CD8-positive, alpha-beta memory T cell (primary cell): ENCODE measurements at regions not wholly inside any gene's neighbourhood (a gene's known extent, or its start where the extent isn't known, plus 50 kb on each side); places are given as distances from the start of the nearest gene placed in this dataset.

ENCODE experiments used
- CTCF ChIA-PET: fragments of 350-600 bp; sonication (Branson Sonifier 250); formaldehyde crosslinking; loops from one replicate; lab custom pipeline; 2021; ENCODE audit warnings: antibody characterized with exemption; lab: Charles Lee
- POLR2A ChIA-PET: fragments of 350-600 bp; sonication (Branson Sonifier 250); formaldehyde crosslinking; loops from one replicate; lab custom pipeline; 2021; ENCODE audit warnings: antibody characterized with exemption; lab: Charles Lee
- DNase-seq, 5 donors: peaks; one replicate each; pipeline versions ENCODE4 v3.0.0 to v3.0.0-alpha.2; 2020 to 2022; ENCODE audit warnings: mixed read lengths in 1 of 5
- H3K27ac ChIP-seq: one replicate; pipeline ENCODE4 v1.7.0; 2013; ENCODE audit warnings: low read depth, mild to moderate bottlenecking, low read length, moderate library complexity
- H3K27me3 ChIP-seq: 2 replicates; pipeline ENCODE4 v1.7.0; 2013; ENCODE audit warnings: low read length, mild to moderate bottlenecking; ENCODE audit not compliant: insufficient read depth, poor library complexity, severe bottlenecking
- H3K36me3 ChIP-seq: 2 replicates; pipeline ENCODE4 v1.7.0; 2013; ENCODE audit warnings: mild to moderate bottlenecking, low read length, moderate library complexity; ENCODE audit not compliant: insufficient read depth
- H3K4me1 ChIP-seq: 2 replicates; pipeline ENCODE4 v1.7.0; 2013; ENCODE audit warnings: mild to moderate bottlenecking, low read length, moderate library complexity; ENCODE audit not compliant: insufficient read depth
- H3K4me3 ChIP-seq: 2 replicates; pipeline ENCODE4 v1.7.0; 2013; ENCODE audit warnings: mild to moderate bottlenecking, low read length
- H3K9me3 ChIP-seq: 2 replicates; pipeline ENCODE4 v1.7.0; 2013; ENCODE audit warnings: mild to moderate bottlenecking, low read length
- H3K27ac Mint-ChIP-seq, 8 donors: one replicate each; pipeline ENCODE4 v1.8.0; 2020 to 2021; ENCODE audit warnings: mixed read lengths in 8 of 8, mild to moderate bottlenecking in 6 of 8, inconsistent platforms in 3 of 8, moderate library complexity in 3 of 8
- H3K27me3 Mint-ChIP-seq, 2 donors: one replicate each; pipeline ENCODE4 v1.8.0; 2020 to 2021; ENCODE audit warnings: mixed read lengths in 2 of 2, mild to moderate bottlenecking in 1 of 2, moderate library complexity in 1 of 2
- H3K36me3 Mint-ChIP-seq, 3 donors: one replicate each; pipeline ENCODE4 v1.8.0; 2020 to 2021; ENCODE audit warnings: mixed read lengths in 3 of 3, inconsistent platforms in 1 of 3, mild to moderate bottlenecking in 1 of 3
- H3K4me1 Mint-ChIP-seq, 3 donors: one replicate each; pipeline ENCODE4 v1.8.0; 2020 to 2021; ENCODE audit warnings: mixed read lengths in 3 of 3, inconsistent platforms in 1 of 3, mild to moderate bottlenecking in 1 of 3
- H3K4me3 Mint-ChIP-seq, 7 donors: one replicate each; pipeline ENCODE4 v1.8.0; 2020 to 2021; ENCODE audit warnings: mixed read lengths in 7 of 7, mild to moderate bottlenecking in 6 of 7, moderate library complexity in 4 of 7, inconsistent platforms in 2 of 7
- H3K9me3 Mint-ChIP-seq, 5 donors: one replicate each; pipeline ENCODE4 v1.8.0; 2020 to 2022; ENCODE audit warnings: mixed read lengths in 5 of 5, mild to moderate bottlenecking in 3 of 5, moderate library complexity in 2 of 5, inconsistent platforms in 1 of 5

DNA sequence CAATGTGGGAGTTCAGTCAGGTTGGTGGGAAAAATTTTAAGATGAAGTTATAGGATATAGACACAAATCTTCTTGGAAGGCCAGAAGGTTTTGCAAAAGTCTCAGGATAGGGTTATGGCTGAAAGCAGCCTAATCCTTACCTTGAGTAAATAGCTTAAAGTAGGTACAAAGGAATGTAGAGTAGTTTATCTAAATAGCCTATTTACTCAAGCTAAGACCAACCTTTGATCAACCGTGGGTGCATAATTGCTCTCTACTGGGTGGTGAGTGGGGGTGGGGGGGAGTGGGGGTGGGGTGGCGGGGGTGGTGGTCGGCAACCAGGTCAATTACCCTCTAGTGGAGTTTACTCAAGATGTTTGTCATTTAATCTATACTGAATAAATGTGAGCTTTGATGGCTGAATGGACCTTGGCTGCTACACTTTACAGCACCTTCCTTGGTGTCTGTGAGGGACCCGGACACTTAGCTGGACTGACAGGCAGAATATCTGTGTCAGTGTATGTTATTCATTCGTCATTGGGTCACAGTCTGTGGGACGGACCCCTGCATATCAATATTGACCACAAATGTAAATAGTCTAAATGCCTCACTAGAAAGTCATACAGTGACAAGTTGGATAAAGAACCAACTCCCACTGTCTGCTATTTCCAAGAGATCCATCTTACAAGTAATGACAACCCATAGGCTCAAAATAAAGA is 545.7 kb upstream of the PABPC4L start:
- Mint-ChIP-seq H3K9me3 (peaks cover 8 to 35% (median 24%) of the 10 kb centered on the region in 5 donors), H3K4me3 (no peak overlapping the region), H3K27ac (no peak overlapping the region), H3K27me3 (no peaks in the 10 kb centered on the region), H3K4me1 (no peaks in the 10 kb centered on the region), H3K36me3 (no peaks in the 10 kb centered on the region)
- Histone ChIP-seq H3K27me3 (no peaks in the 10 kb centered on the region), H3K27ac (no peak overlapping the region), H3K36me3 (no peaks in the 10 kb centered on the region), H3K9me3 (no peaks in the 10 kb centered on the region), H3K4me1 (no peaks in the 10 kb centered on the region), H3K4me3 (no peak overlapping the region)
- no peak for DNase-seq
- POLR2A ChIA-PET: no interaction called here
- CTCF ChIA-PET: no interaction called here

DNA sequence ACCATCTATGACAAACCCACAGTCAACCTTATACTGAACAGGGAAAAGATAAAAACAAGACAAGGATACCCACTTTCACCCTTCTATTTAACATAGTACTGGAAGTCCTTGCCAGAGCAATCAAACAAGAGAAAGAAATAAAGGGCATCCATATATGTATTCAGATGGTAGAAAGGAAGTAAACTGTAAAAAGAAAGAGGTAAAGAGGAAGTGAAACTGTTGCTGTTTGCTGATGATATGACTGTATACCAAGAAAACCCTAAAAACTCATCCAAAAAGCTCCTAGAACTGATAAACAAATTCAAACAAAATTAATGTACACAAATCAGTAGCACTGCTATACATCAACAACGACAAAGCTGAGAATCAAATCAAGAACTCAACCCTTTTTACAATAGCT is 538.7 kb upstream of the PABPC4L start:
- no peaks in the 10 kb centered on the region for H3K36me3 ChIP-seq
- no peak overlapping the region for H3K27ac ChIP-seq
- Mint-ChIP-seq H3K27ac (peak overlapping the region in 1 of 8 donors; percentile 43), H3K36me3 (no peaks in the 10 kb centered on the region), H3K9me3 (peaks cover 10 to 35% (median 14%) of the 10 kb centered on the region in 5 donors), H3K4me1 (no peaks in the 10 kb centered on the region), H3K4me3 (no peak overlapping the region), H3K27me3 (no peaks in the 10 kb centered on the region)
- no peaks in the 10 kb centered on the region for H3K4me1 ChIP-seq
- DNase-seq: no peak
- CTCF ChIA-PET: no interaction called here
- no peak overlapping the region for H3K4me3 ChIP-seq
- H3K9me3 ChIP-seq: no peaks in the 10 kb centered on the region
- POLR2A ChIA-PET: no interaction called here
- no peaks in the 10 kb centered on the region for H3K27me3 ChIP-seq

DNA sequence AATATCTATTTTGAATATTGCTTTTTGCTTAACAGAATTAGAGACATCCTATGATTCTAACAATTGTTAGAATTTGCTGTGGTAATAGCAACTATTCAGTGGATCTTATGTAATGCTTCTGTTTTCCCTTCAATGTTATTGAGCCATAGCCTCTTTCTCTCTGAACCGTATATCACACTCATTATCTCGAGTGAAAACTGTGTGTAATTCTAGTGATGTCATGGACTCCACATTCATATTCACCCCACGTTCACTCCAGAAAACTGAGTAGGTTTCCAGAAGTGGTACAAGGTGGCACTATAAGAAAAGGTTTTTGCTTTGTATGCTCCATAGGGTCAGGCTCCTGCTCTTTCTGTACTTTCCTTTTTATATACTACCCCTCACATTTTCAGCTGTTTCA is 534.3 kb upstream of the PABPC4L start:
- H3K4me3 Mint-ChIP-seq: no peak overlapping the region
- H3K9me3 Mint-ChIP-seq: peaks cover 6 to 17% (median 8%) of the 10 kb centered on the region in 5 donors
- no peak for DNase-seq
- Histone ChIP-seq H3K27me3 (no peaks in the 10 kb centered on the region), H3K36me3 (no peaks in the 10 kb centered on the region), H3K4me3 (no peak overlapping the region), H3K9me3 (no peaks in the 10 kb centered on the region), H3K27ac (no peak overlapping the region), H3K4me1 (no peaks in the 10 kb centered on the region)
- ChIA-PET POLR2A (no interaction called here), CTCF (no interaction called here)
- no peaks in the 10 kb centered on the region for H3K36me3 Mint-ChIP-seq
- H3K27me3 Mint-ChIP-seq: no peaks in the 10 kb centered on the region
- peak overlapping the region in 1 of 8 donors; percentile 25 for H3K27ac Mint-ChIP-seq
- no peaks in the 10 kb centered on the region for H3K4me1 Mint-ChIP-seq

DNA sequence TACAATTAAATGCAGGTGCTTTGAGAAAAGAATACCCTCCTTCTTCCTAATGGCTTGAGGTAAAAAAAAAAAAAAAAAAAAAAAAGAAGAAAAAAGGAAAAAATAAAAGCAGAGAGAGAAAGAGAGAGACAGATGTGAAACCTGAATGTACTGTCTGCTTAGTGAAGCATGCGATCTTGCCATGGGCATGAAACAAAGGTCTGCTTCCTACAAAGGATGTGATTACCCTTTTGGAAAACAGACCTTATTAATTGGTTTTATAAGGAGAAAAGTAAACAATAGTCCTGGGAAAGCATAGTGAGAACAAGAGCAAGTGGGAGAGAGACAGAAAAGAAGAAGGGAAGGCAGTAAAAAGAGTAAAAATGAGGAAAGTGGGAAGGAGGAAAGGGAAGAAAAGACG is 526.1 kb upstream of the PABPC4L start:
- Mint-ChIP-seq H3K4me1 (no peaks in the 10 kb centered on the region), H3K4me3 (no peak overlapping the region), H3K27me3 (no peaks in the 10 kb centered on the region), H3K9me3 (peaks cover 5 to 14% (median 11%) of the 10 kb centered on the region in 5 donors), H3K27ac (no peak overlapping the region), H3K36me3 (no peaks in the 10 kb centered on the region)
- Histone ChIP-seq H3K27ac (no peak overlapping the region), H3K4me1 (no peaks in the 10 kb centered on the region), H3K9me3 (no peaks in the 10 kb centered on the region), H3K36me3 (no peaks in the 10 kb centered on the region), H3K4me3 (no peak overlapping the region), H3K27me3 (no peaks in the 10 kb centered on the region)
- CTCF ChIA-PET: no interaction called here
- no peak for DNase-seq
- POLR2A ChIA-PET: no interaction called here

DNA sequence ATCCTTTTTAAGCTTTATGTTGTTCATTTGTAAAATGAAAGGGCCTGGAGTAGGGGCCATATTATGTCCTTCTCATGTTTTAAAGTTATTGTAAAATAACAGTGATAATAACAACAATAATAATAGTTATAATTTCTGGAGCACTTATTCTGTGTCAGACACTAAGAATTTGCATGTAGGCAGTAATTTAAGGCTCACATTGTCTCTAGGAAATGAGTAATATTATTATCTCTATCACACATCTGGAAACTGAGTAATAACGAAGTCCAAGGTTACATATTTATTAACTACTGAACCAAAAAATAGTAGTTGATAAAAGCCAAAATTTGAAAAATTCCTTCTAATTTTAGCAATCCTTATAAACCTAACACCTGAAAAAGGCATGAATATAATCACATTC is 520.7 kb upstream of the PABPC4L start:
- Histone ChIP-seq H3K27me3 (no peaks in the 10 kb centered on the region), H3K4me1 (no peaks in the 10 kb centered on the region), H3K27ac (no peak overlapping the region), H3K36me3 (no peaks in the 10 kb centered on the region), H3K9me3 (no peaks in the 10 kb centered on the region), H3K4me3 (no peak overlapping the region)
- no peak overlapping the region for H3K4me3 Mint-ChIP-seq
- H3K9me3 Mint-ChIP-seq: peaks cover 0 to 28% (median 3%) of the 10 kb centered on the region in 5 donors
- no peaks in the 10 kb centered on the region for H3K4me1 Mint-ChIP-seq
- ChIA-PET POLR2A (no interaction called here), CTCF (no interaction called here)
- H3K27me3 Mint-ChIP-seq: no peaks in the 10 kb centered on the region
- H3K36me3 Mint-ChIP-seq: no peaks in the 10 kb centered on the region
- H3K27ac Mint-ChIP-seq: no peak overlapping the region
- DNase-seq: no peak

DNA sequence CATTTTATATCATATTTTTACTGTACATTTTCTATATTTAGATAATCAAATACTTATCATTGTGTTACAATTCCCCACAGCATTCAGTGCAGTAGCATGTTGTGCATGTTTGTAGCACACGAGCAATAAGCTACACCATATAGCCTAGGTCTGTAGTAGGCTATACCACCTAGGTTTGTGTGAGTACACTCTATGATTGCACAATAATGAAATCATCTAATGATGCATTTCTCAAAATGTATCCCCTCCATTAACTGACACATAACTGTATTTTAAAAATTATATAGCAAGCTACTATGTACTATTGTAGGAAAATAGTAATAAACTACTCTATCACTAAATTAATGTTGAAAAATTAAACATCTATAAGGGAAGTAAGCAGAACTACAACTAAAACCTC is 518.4 kb upstream of the PABPC4L start:
- H3K9me3 ChIP-seq: no peaks in the 10 kb centered on the region
- Mint-ChIP-seq H3K4me3 (no peak overlapping the region), H3K27me3 (no peaks in the 10 kb centered on the region), H3K4me1 (no peaks in the 10 kb centered on the region), H3K27ac (no peak overlapping the region), H3K9me3 (peaks cover 0 to 28% (median 10%) of the 10 kb centered on the region in 5 donors), H3K36me3 (no peaks in the 10 kb centered on the region)
- no peak for DNase-seq
- CTCF ChIA-PET: no interaction called here
- no peaks in the 10 kb centered on the region for H3K36me3 ChIP-seq
- H3K4me1 ChIP-seq: no peaks in the 10 kb centered on the region
- no peaks in the 10 kb centered on the region for H3K27me3 ChIP-seq
- no peak overlapping the region for H3K4me3 ChIP-seq
- POLR2A ChIA-PET: no interaction called here
- no peak overlapping the region for H3K27ac ChIP-seq

DNA sequence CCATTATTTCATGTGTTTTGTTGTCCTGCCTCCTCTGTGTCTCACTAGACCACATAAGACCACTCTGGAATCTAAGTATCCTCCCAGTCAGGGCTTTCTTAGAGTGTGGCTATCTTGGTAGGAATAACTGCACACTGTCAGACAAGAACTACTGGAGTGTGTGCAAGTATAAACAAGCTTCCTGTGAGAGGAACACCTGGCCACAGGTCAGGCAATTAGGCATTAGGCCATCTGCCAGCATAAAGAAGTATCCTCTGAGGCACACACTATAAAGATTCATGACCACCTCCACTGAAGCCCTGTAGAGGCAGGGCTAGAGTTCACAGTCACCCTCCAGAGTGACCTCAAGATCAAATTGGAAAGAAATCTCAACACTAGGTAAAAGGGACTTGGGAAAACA is 507.0 kb upstream of the PABPC4L start:
- no peaks in the 10 kb centered on the region for H3K4me1 Mint-ChIP-seq
- H3K27me3 Mint-ChIP-seq: no peaks in the 10 kb centered on the region
- no peak overlapping the region for H3K27ac Mint-ChIP-seq
- Histone ChIP-seq H3K27ac (no peak overlapping the region), H3K9me3 (no peaks in the 10 kb centered on the region), H3K4me1 (no peaks in the 10 kb centered on the region), H3K27me3 (no peaks in the 10 kb centered on the region), H3K36me3 (no peaks in the 10 kb centered on the region), H3K4me3 (no peak overlapping the region)
- POLR2A ChIA-PET: no interaction called here
- CTCF ChIA-PET: no interaction called here
- no peak overlapping the region for H3K4me3 Mint-ChIP-seq
- H3K9me3 Mint-ChIP-seq: peaks cover 7 to 18% (median 12%) of the 10 kb centered on the region in 5 donors
- no peaks in the 10 kb centered on the region for H3K36me3 Mint-ChIP-seq
- DNase-seq: no peak

DNA sequence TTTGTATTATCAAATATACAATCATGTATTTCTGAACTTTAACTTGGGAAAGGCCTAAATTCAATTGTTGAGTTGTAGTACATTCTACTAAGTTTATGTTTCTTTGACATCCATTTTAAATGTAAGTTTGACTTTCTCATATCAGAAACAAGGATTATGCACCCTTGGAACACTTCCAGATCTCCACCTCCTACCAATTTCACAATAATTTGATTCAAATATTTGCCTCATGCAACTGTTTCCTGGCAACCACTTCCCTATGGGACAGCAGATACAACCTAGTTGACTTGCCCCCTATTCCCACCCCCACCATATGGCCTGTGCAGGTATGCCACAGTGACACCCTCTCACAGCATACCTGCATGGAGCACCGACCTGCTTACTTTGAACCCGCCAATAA is 506.4 kb upstream of the PABPC4L start:
- no peaks in the 10 kb centered on the region for H3K4me1 Mint-ChIP-seq
- no peak for DNase-seq
- no peaks in the 10 kb centered on the region for H3K9me3 ChIP-seq
- peaks cover 4 to 18% (median 14%) of the 10 kb centered on the region in 5 donors for H3K9me3 Mint-ChIP-seq
- H3K27me3 ChIP-seq: no peaks in the 10 kb centered on the region
- no peak overlapping the region for H3K4me3 Mint-ChIP-seq
- no peaks in the 10 kb centered on the region for H3K27me3 Mint-ChIP-seq
- ChIA-PET CTCF (no interaction called here), POLR2A (no interaction called here)
- H3K36me3 ChIP-seq: no peaks in the 10 kb centered on the region
- H3K4me3 ChIP-seq: no peak overlapping the region
- H3K27ac ChIP-seq: no peak overlapping the region
- H3K27ac Mint-ChIP-seq: no peak overlapping the region
- H3K4me1 ChIP-seq: no peaks in the 10 kb centered on the region
- H3K36me3 Mint-ChIP-seq: no peaks in the 10 kb centered on the region
